PFSK-1 (cell line): ENCODE measurements at regions not wholly inside any gene's neighbourhood (a gene's known extent, or its start where the extent isn't known, plus 50 kb on each side); places are given as distances from the start of the nearest gene placed in this dataset.

Source experiments
- POLR2AphosphoS5 ChIP-seq: IDR thresholded peaks from 2 replicates; pipeline ENCODE4 v1.6.1; 2012; ENCODE audit warnings: low read depth, mild to moderate bottlenecking, control low read depth, low read length, moderate library complexity
- REST ChIP-seq, 2 experiments: IDR thresholded peaks; 2 replicates each; pipeline versions ENCODE4 v1.6.1 to v1.8.0; 2011 to 2012; ENCODE audit warnings: low read depth in 2 of 2, low read length in 2 of 2, control low read depth in 1 of 2, inconsistent platforms in 1 of 2, mild to moderate bottlenecking in 1 of 2, moderate library complexity in 1 of 2; ENCODE audit not compliant: insufficient read depth in 1 of 2

- no peak for TF ChIP-seq POLR2AphosphoS5
- no peak for TF ChIP-seq REST (IDR thresholded peaks at IDR 0.05; ENCODE audit: insufficient read depth in 1 of 2, low read depth in 2 of 2, low read length in 2 of 2)
These were observed 174.7 kb upstream of the AGAP1 start for GRCh38 chr2:235319095-235319494.
